ENCODE measurements at regions not wholly inside any gene's neighbourhood (a gene's known extent, or its start where the extent isn't known, plus 50 kb on each side); places are given as distances from the start of the nearest gene placed in this dataset.

- Histone ChIP-seq H3K9me3 (no peaks in the 10 kb centered on the region), H3K27me3 (no peaks in the 10 kb centered on the region), H3K4me1 (no peaks in the 10 kb centered on the region), H3K36me3 (no peaks in the 10 kb centered on the region), H3K27ac (no peak overlapping the region), H3K4me3 (no peak overlapping the region)
- ATAC-seq (no peak), DNase-seq (no peak)
- intact Hi-C loops (cut with DNase I; ENCODE audit: low total_unique reads) (no loop called here), in situ Hi-C loops (cut with MboI; ENCODE audit: low sequenced_read_pairs in 4 of 4) (no loop called here)
- TF ChIP-seq CTCF (IDR thresholded peaks at IDR 0.05 in 4 of 5, conservative IDR thresholded peaks at IDR 0.05 in 1 of 5): no peak
Observed at GRCh38 chr2:7191932-7192331, 274.7 kb downstream of the RNF144A start.

DNA sequence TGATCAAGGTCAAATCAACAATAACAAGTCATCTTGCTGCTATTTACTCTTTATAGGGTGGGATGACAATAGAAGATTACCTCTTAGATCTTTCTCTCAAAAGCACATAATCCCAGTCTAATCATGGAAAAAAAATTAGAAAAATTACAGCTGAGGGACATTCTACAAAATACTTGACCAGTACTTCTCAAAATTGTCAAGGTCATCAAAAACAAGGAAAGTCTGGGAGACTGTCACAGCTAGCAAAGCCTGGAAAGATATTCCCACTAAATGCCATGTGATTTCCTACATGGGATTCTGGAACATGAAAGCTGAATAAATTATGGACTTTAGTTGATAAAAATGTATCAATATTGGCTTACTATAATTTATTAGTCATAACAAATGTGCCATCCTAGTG, 276.2 kb downstream of the RNF144A start:
- intact Hi-C loops (cut with DNase I; ENCODE audit: low total_unique reads): no loop called here
- Histone ChIP-seq H3K27ac (no peak overlapping the region), H3K4me3 (no peak overlapping the region), H3K9me3 (no peaks in the 10 kb centered on the region), H3K36me3 (no peaks in the 10 kb centered on the region), H3K27me3 (no peaks in the 10 kb centered on the region), H3K4me1 (no peaks in the 10 kb centered on the region)
- in situ Hi-C loops (cut with MboI; ENCODE audit: low sequenced_read_pairs in 4 of 4): no loop called here
- no peak for DNase-seq
- ATAC-seq: no peak
- TF ChIP-seq POLR2A (IDR thresholded peaks at IDR 0.05) (no peak), CTCF (IDR thresholded peaks at IDR 0.05 in 4 of 5, conservative IDR thresholded peaks at IDR 0.05 in 1 of 5) (no peak)

GRCh38 chr2:7194950-7195349, 277.7 kb downstream of the RNF144A start:
- Histone ChIP-seq H3K9me3 (no peaks in the 10 kb centered on the region), H3K27me3 (no peaks in the 10 kb centered on the region), H3K27ac (no peak overlapping the region), H3K4me1 (no peaks in the 10 kb centered on the region), H3K36me3 (no peaks in the 10 kb centered on the region), H3K4me3 (no peak overlapping the region)
- in situ Hi-C loops (cut with MboI; ENCODE audit: low sequenced_read_pairs in 4 of 4) (no loop called here), intact Hi-C loops (cut with DNase I; ENCODE audit: low total_unique reads) (no loop called here)
- ATAC-seq (no peak), DNase-seq (no peak)
- no peak for TF ChIP-seq POLR2A (IDR thresholded peaks at IDR 0.05)
- no peak for TF ChIP-seq CTCF (IDR thresholded peaks at IDR 0.05 in 4 of 5, conservative IDR thresholded peaks at IDR 0.05 in 1 of 5)

GRCh38 chr2:7196883-7197282, 279.7 kb downstream of the RNF144A start:
- intact Hi-C loops (cut with DNase I; ENCODE audit: low total_unique reads): no loop called here
- H3K36me3 ChIP-seq: no peaks in the 10 kb centered on the region
- in situ Hi-C loops (cut with MboI; ENCODE audit: low sequenced_read_pairs in 4 of 4): no loop called here

More at GRCh38 chr2:7196883-7197282, 279.7 kb downstream of the RNF144A start:
- ATAC-seq: no peak
- DNase-seq: no peak
- Histone ChIP-seq H3K4me1 (no peaks in the 10 kb centered on the region), H3K4me3 (no peak overlapping the region), H3K27ac (no peak overlapping the region), H3K9me3 (no peaks in the 10 kb centered on the region), H3K27me3 (no peaks in the 10 kb centered on the region)
- TF ChIP-seq CTCF (IDR thresholded peaks at IDR 0.05 in 4 of 5, conservative IDR thresholded peaks at IDR 0.05 in 1 of 5) (no peak), POLR2A (IDR thresholded peaks at IDR 0.05) (no peak)
